SU-DHL-6 (cell line): ENCODE measurements at regions not wholly inside any gene's neighbourhood (a gene's known extent, or its start where the extent isn't known, plus 50 kb on each side); places are given as distances from the start of the nearest gene placed in this dataset.

Source experiments
- EZH2phosphoT487 ChIP-seq: fragments of 200-600 bp; sonication (generic), shearing (Covaris generic); conservative IDR thresholded peaks from 2 replicates; pipeline ENCODE4 v1.6.1; 2018; ENCODE audit warnings: mild to moderate bottlenecking, antibody characterized with exemption, low read length, moderate library complexity, mixed read lengths
- TF ChIP-seq, protein P1 (sequence below): fragments of 200-600 bp; sonication (generic); IDR thresholded peaks from one replicate; pipeline ENCODE4 v1.5.1; 2017; ENCODE audit warnings: antibody characterized with exemption, mild to moderate bottlenecking, low read length, moderate library complexity; ENCODE audit not compliant: insufficient read depth, poor library complexity, severe bottlenecking

DNA sequence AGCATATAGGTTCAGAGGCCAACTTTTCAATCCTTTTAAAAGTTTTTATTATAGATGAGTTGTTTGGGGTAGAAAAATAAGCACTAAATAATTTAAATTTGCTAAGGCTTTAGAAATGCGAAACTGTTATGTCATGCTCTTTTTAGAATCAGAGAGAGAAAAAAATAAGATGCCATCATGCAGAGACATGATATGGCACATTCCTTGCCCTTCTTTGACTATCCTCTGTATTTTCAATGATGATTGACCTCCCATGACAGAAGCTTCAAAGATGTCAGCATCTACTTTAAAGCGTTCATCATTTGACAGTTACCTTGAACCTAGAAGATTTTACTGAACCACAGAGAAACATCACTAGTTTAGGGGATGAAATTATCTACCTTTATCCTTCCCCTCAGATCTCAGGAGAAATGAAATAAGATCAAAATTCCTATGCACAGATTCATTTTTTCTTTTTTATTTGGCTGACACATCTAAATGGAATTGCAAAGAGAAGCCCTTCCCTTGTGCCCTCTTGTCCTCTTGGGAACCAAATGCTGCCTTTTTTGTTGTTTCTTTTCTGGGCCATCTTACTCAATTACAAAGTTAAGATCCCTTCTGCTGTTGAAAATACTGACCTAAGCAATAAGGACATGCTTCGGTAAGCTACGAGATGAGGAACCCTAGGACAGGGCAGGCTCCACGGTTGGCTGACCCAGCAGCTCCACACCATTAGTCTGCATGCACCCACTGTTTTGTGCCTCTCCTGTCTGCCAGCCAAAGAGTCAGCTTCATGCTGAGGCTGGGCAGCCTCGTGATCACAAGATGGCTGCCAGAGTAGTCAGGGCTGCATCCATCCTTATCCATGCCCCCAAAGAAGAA is 289.7 kb upstream of the TPM1 start:
- TF ChIP-seq, protein P1, sequence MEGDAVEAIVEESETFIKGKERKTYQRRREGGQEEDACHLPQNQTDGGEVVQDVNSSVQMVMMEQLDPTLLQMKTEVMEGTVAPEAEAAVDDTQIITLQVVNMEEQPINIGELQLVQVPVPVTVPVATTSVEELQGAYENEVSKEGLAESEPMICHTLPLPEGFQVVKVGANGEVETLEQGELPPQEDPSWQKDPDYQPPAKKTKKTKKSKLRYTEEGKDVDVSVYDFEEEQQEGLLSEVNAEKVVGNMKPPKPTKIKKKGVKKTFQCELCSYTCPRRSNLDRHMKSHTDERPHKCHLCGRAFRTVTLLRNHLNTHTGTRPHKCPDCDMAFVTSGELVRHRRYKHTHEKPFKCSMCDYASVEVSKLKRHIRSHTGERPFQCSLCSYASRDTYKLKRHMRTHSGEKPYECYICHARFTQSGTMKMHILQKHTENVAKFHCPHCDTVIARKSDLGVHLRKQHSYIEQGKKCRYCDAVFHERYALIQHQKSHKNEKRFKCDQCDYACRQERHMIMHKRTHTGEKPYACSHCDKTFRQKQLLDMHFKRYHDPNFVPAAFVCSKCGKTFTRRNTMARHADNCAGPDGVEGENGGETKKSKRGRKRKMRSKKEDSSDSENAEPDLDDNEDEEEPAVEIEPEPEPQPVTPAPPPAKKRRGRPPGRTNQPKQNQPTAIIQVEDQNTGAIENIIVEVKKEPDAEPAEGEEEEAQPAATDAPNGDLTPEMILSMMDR, result no peak
- TF ChIP-seq EZH2phosphoT487, result no peak
